ENCODE measurements at regions not wholly inside any gene's neighbourhood (a gene's known extent, or its start where the extent isn't known, plus 50 kb on each side); places are given as distances from the start of the nearest gene placed in this dataset.

DNA sequence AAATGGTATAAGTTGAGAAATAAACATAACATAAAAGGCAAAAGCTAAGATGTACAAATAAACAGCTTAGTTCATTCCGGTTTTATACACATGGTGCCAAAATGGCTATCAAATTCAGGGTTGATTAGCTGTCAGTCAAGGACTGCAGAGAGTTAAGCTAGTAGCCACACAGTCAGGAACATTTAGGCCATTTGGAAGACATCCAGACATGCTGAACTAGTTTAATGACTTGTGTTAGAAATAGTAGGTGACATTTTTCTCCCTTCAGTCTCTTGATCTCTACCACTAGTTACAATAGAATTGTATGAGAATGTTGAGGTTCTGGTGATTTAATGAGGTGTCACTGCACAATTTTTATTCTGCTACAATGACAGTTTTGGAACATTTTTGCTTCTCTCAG is 394.4 kb upstream of the SPHKAP start:
- TF ChIP-seq, protein P1, sequence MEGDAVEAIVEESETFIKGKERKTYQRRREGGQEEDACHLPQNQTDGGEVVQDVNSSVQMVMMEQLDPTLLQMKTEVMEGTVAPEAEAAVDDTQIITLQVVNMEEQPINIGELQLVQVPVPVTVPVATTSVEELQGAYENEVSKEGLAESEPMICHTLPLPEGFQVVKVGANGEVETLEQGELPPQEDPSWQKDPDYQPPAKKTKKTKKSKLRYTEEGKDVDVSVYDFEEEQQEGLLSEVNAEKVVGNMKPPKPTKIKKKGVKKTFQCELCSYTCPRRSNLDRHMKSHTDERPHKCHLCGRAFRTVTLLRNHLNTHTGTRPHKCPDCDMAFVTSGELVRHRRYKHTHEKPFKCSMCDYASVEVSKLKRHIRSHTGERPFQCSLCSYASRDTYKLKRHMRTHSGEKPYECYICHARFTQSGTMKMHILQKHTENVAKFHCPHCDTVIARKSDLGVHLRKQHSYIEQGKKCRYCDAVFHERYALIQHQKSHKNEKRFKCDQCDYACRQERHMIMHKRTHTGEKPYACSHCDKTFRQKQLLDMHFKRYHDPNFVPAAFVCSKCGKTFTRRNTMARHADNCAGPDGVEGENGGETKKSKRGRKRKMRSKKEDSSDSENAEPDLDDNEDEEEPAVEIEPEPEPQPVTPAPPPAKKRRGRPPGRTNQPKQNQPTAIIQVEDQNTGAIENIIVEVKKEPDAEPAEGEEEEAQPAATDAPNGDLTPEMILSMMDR (conservative IDR thresholded peaks at IDR 0.05) = no peak
- TF ChIP-seq ZFX (IDR thresholded peaks at IDR 0.05) = no peak

Measured in C4-2B (cell line).